Heart left ventricle (tissue), 13 donors: ENCODE measurements at regions not wholly inside any gene's neighbourhood (a gene's known extent, or its start where the extent isn't known, plus 50 kb on each side); places are given as distances from the start of the nearest gene placed in this dataset.

ENCODE experiments used
- POLR2A ChIP-seq, 2 donors: fragments of 450-650 bp; IDR thresholded peaks; one replicate each; pipeline ENCODE4 v1.6.1; 2017; ENCODE audit warnings: antibody characterized with exemption in 2 of 2, mild to moderate bottlenecking in 2 of 2, moderate library complexity in 2 of 2
- TF ChIP-seq, protein P1 (sequence below), 12 donors: fragments of 200-600 bp; sonication (generic) in 4 of 12; IDR thresholded peaks; one replicate each; pipeline versions ENCODE4 v1.5.0 to v1.8.0; 2018 to 2022; ENCODE audit warnings: antibody characterized with exemption in 12 of 12, mild to moderate bottlenecking in 5 of 12
- donor health status: ischemic (EF 13 %, LVEDD 7.1; RV severe dilation, severe dysfunction).
- donor health status: DM: no; HTN: yes; CAD: no.
- donor health status: DM: no; HTN: no; CAD: no.
- donor health status: ischemic (EF 25% LVEDD 6.9; RV normal size, moderate dysfunction).
- donor health status: ischemic (EF 25% LVEDD 5.7; RV mildly dilated, moderate dysfunction).
- donor health status: ischemic (EF 35%, LVEDD 5.7; RV mildly dilated, moderate dysfunction).
- donor health status: nonischemic (EF 11% LVEDD 7.7; RV severe dilation, severe dysfunction).
- donor health status: DM: yes; HTN: yes; CAD: no.
- donor health status: PGD.
- donor health status: ischemic (EF 29% LVEDD 5.4; RV normal size, mild dysfunction).
- donor health status: nonischemic (EF 23%, LVEDD 6.1; RV moderate dilation, normal function).

DNA sequence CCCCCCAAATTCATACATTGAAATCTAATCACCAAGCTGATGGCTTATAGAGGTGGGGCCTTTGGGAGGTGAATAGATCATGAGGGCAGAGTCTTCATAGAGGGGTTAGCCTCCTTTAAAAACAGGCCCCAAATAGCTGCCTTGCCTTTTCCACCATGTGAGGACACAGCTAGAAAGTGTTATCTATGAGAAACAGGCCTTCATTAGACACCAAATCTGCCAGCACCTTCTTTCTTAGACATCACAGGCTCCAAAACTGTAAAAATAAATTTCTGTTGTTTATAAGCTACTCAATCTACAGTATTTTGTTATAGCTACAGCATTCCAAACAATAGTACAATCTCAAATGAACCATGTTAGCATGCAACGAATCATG, 459.3 kb upstream of the GCFC2 start:
- TF ChIP-seq, protein P1, sequence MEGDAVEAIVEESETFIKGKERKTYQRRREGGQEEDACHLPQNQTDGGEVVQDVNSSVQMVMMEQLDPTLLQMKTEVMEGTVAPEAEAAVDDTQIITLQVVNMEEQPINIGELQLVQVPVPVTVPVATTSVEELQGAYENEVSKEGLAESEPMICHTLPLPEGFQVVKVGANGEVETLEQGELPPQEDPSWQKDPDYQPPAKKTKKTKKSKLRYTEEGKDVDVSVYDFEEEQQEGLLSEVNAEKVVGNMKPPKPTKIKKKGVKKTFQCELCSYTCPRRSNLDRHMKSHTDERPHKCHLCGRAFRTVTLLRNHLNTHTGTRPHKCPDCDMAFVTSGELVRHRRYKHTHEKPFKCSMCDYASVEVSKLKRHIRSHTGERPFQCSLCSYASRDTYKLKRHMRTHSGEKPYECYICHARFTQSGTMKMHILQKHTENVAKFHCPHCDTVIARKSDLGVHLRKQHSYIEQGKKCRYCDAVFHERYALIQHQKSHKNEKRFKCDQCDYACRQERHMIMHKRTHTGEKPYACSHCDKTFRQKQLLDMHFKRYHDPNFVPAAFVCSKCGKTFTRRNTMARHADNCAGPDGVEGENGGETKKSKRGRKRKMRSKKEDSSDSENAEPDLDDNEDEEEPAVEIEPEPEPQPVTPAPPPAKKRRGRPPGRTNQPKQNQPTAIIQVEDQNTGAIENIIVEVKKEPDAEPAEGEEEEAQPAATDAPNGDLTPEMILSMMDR (IDR thresholded peaks at IDR 0.05): no peak
- TF ChIP-seq POLR2A (IDR thresholded peaks at IDR 0.05): no peak
